ENCODE measurements at regions not wholly inside any gene's neighbourhood (a gene's known extent, or its start where the extent isn't known, plus 50 kb on each side); places are given as distances from the start of the nearest gene placed in this dataset.

GRCh38 chr12:107574691-107575090 is 110.9 kb upstream of the PWP1 start:
- no peak for TF ChIP-seq CTCF (IDR thresholded peaks at IDR 0.05)
- no peak for TF ChIP-seq POLR2AphosphoS5 (IDR thresholded peaks at IDR 0.05)
- no peak for TF ChIP-seq POLR2A (IDR thresholded peaks at IDR 0.05)
- TF ChIP-seq EP300 (IDR thresholded peaks at IDR 0.05) = no peak
